MM.1S (cell line): ENCODE measurements at regions not wholly inside any gene's neighbourhood (a gene's known extent, or its start where the extent isn't known, plus 50 kb on each side); places are given as distances from the start of the nearest gene placed in this dataset.

Experiments
- DNase-seq: peaks from one replicate; pipeline ENCODE4 v3.0.0-alpha.2; 2015
- H2AFZ ChIP-seq: fragments of 300-600 bp; sonication (generic); 2 replicates; pipeline ENCODE4 v1.6.0; 2016; ENCODE audit warnings: antibody characterized with exemption, low read length
- H3F3A ChIP-seq: fragments of 300-600 bp; sonication (generic); 2 replicates; pipeline ENCODE4 v1.6.1; 2016; ENCODE audit warnings: mild to moderate bottlenecking, antibody characterized with exemption, low read length, moderate library complexity, mixed read lengths; ENCODE audit not compliant: insufficient read depth
- H3K27ac ChIP-seq: fragments of 300-600 bp; sonication (generic); 2 replicates; pipeline ENCODE4 v1.5.1; 2016; ENCODE audit warnings: mild to moderate bottlenecking, low read length
- H3K27me3 ChIP-seq: fragments of 300-600 bp; sonication (generic); replicated peaks from 2 replicates; pipeline ENCODE4 v1.6.0; 2016; ENCODE audit warnings: low read length; ENCODE audit not compliant: insufficient read depth
- H3K36me3 ChIP-seq: fragments of 300-600 bp; sonication (generic); replicated peaks from 2 replicates; pipeline ENCODE4 v1.6.1; 2016; ENCODE audit warnings: mild to moderate bottlenecking, low read length, mixed read lengths; ENCODE audit not compliant: insufficient read depth
- H3K4me1 ChIP-seq: fragments of 300-600 bp; sonication (generic); 2 replicates; pipeline ENCODE4 v1.6.1; 2016; ENCODE audit warnings: low read length, mixed read lengths
- H3K4me2 ChIP-seq: fragments of 300-600 bp; sonication (generic); 2 replicates; pipeline ENCODE4 v1.6.0; 2016; ENCODE audit warnings: low read depth, low read length
- H3K4me3 ChIP-seq: fragments of 300-600 bp; sonication (generic); 2 replicates; pipeline ENCODE4 v1.5.1; 2016; ENCODE audit warnings: low read length, mixed read lengths
- H3K79me2 ChIP-seq: fragments of 300-600 bp; sonication (generic); 2 replicates; pipeline ENCODE4 v1.6.1; 2016; ENCODE audit warnings: mixed run types, low read length, mixed read lengths
- H3K9ac ChIP-seq: fragments of 300-600 bp; sonication (generic); 2 replicates; pipeline ENCODE4 v1.6.1; 2016; ENCODE audit warnings: low read length, mixed read lengths
- H3K9me2 ChIP-seq: fragments of 300-600 bp; sonication (generic); replicated peaks from 2 replicates; pipeline ENCODE4 v1.6.1; 2016; ENCODE audit warnings: mild to moderate bottlenecking, low read length, mixed read lengths; ENCODE audit not compliant: insufficient read depth
- H3K9me3 ChIP-seq: fragments of 300-600 bp; sonication (generic); replicated peaks from 2 replicates; pipeline ENCODE4 v1.6.1; 2016; ENCODE audit warnings: mild to moderate bottlenecking, low read length, mixed read lengths; ENCODE audit not compliant: insufficient read depth
- H4K20me1 ChIP-seq: fragments of 300-600 bp; sonication (generic); 2 replicates; pipeline ENCODE4 v1.6.1; 2016; ENCODE audit warnings: mild to moderate bottlenecking, low read length, moderate library complexity, mixed read lengths; ENCODE audit not compliant: insufficient read depth
- CTCF ChIP-seq: fragments of 300-600 bp; sonication (generic); IDR thresholded peaks from 2 replicates; pipeline ENCODE4 v1.5.1; 2016; ENCODE audit warnings: antibody characterized with exemption, low read length, mixed read lengths
- EZH2 ChIP-seq: fragments of 300-600 bp; sonication (generic); optimal IDR thresholded peaks from 2 replicates; pipeline ENCODE3; 2017; ENCODE audit warnings: low read depth, mild to moderate bottlenecking, antibody characterized with exemption, low read length, mixed read lengths
- EZH2phosphoT487 ChIP-seq: fragments of 300-600 bp; sonication (generic); IDR thresholded peaks from 2 replicates; pipeline ENCODE4 v1.6.1; 2018; ENCODE audit warnings: antibody characterized with exemption, low read length

GRCh38 chr10:120970595-120971529, 119.7 kb downstream of the WDR11 start:
- no peaks in the 10 kb centered on the region for H3F3A ChIP-seq
- H4K20me1 ChIP-seq = no peaks in the 10 kb centered on the region
- no peak overlapping the region for H3K27ac ChIP-seq
- no peaks in the 10 kb centered on the region for H3K36me3 ChIP-seq
- TF ChIP-seq EZH2 (no peak), CTCF (no peak), EZH2phosphoT487 (no peak)
- H3K79me2 ChIP-seq = no peaks in the 10 kb centered on the region
- no peak for DNase-seq
- H3K27me3 ChIP-seq = peaks cover 48% of the 10 kb centered on the region
- H3K9ac ChIP-seq = no peak overlapping the region
- no peak overlapping the region for H3K4me2 ChIP-seq
- H3K4me1 ChIP-seq = no peaks in the 10 kb centered on the region
- no peaks in the 10 kb centered on the region for H3K9me3 ChIP-seq
- no peaks in the 10 kb centered on the region for H3K9me2 ChIP-seq
- H2AFZ ChIP-seq = no peak overlapping the region
- no peak overlapping the region for H3K4me3 ChIP-seq

- H3K4me2 ChIP-seq = no peak overlapping the region
- no peaks in the 10 kb centered on the region for H3K79me2 ChIP-seq
- no peak for DNase-seq
- no peaks in the 10 kb centered on the region for H4K20me1 ChIP-seq
- peaks cover 48% of the 10 kb centered on the region for H3K27me3 ChIP-seq
- no peak overlapping the region for H3K9ac ChIP-seq
- no peak overlapping the region for H3K27ac ChIP-seq
- no peak overlapping the region for H3K4me3 ChIP-seq
- no peak for TF ChIP-seq EZH2
- no peak for TF ChIP-seq EZH2phosphoT487
- TF ChIP-seq CTCF = no peak
- H3K4me1 ChIP-seq = no peaks in the 10 kb centered on the region
- no peaks in the 10 kb centered on the region for H3F3A ChIP-seq
- H3K36me3 ChIP-seq = no peaks in the 10 kb centered on the region
- H3K9me2 ChIP-seq = no peaks in the 10 kb centered on the region
- H2AFZ ChIP-seq = no peak overlapping the region
- H3K9me3 ChIP-seq = no peaks in the 10 kb centered on the region
Measured at GRCh38 chr10:120971671-120972070, 120.5 kb downstream of the WDR11 start.

GRCh38 chr10:120972259-120972658, 121.1 kb downstream of the WDR11 start:
- Histone ChIP-seq H2AFZ (no peak overlapping the region), H3K9me2 (no peaks in the 10 kb centered on the region), H4K20me1 (no peaks in the 10 kb centered on the region), H3K9ac (no peak overlapping the region), H3F3A (no peaks in the 10 kb centered on the region), H3K9me3 (no peaks in the 10 kb centered on the region), H3K4me3 (no peak overlapping the region), H3K4me2 (no peak overlapping the region), H3K36me3 (no peaks in the 10 kb centered on the region), H3K27me3 (peaks cover 48% of the 10 kb centered on the region), H3K27ac (no peak overlapping the region), H3K79me2 (no peaks in the 10 kb centered on the region), H3K4me1 (no peaks in the 10 kb centered on the region)
- TF ChIP-seq CTCF = no peak
- TF ChIP-seq EZH2phosphoT487 = no peak
- no peak for TF ChIP-seq EZH2
- no peak for DNase-seq
